T-helper 1 cell (primary cell): ENCODE measurements at regions not wholly inside any gene's neighbourhood (a gene's known extent, or its start where the extent isn't known, plus 50 kb on each side); places are given as distances from the start of the nearest gene placed in this dataset.
"Not testable (repeated sequence)": the region's sequence is repeated elsewhere in the genome, so short reads cannot be mapped to it uniquely, and the experiment has no call there.

Source experiments
- DNase-seq, 5 donors: peaks; one replicate each; pipeline ENCODE4 v3.0.0-alpha.2; 2012 to 2020

GRCh38 chr1:93773049-93773838 lies 91.6 kb upstream of the BCAR3 start:
- DNase-seq: no peak

GRCh38 chr1:93771843-93772242 lies 90.2 kb upstream of the BCAR3 start:
- no peak for DNase-seq

- no peak for DNase-seq
Measured at GRCh38 chr1:93770640-93771039, 89.0 kb upstream of the BCAR3 start.

- no peak for DNase-seq
Measured at GRCh38 chr1:93769777-93770176, 88.1 kb upstream of the BCAR3 start.

GRCh38 chr1:93768380-93768863 lies 86.8 kb upstream of the BCAR3 start:
- no peak for DNase-seq

GRCh38 chr1:93766451-93766850 lies 84.8 kb upstream of the BCAR3 start:
- DNase-seq: no peak

- no peak for DNase-seq
Measured at GRCh38 chr1:93765099-93765498, 83.5 kb upstream of the BCAR3 start.

GRCh38 chr1:93764366-93764750 lies 82.7 kb upstream of the BCAR3 start:
- DNase-seq: no peak

- DNase-seq: no peak
Measured at GRCh38 chr1:93763704-93764365, 82.2 kb upstream of the BCAR3 start.

GRCh38 chr1:93758842-93759515 lies 77.3 kb upstream of the BCAR3 start:
- DNase-seq: peak in 1 of 5 donors; percentile 79

- no peak for DNase-seq
Measured at GRCh38 chr1:93757256-93758036, 75.8 kb upstream of the BCAR3 start.

- DNase-seq: no peak
Measured at GRCh38 chr1:93756657-93757056, 75.0 kb upstream of the BCAR3 start.

GRCh38 chr1:93755251-93755715 lies 73.6 kb upstream of the BCAR3 start:
- DNase-seq: not testable (repeated sequence)

- DNase-seq: no peak
Measured at GRCh38 chr1:93753791-93754763, 72.4 kb upstream of the BCAR3 start.

GRCh38 chr1:93751377-93752250 lies 70.0 kb upstream of the BCAR3 start:
- no peak for DNase-seq

GRCh38 chr1:93750955-93751354 lies 69.3 kb upstream of the BCAR3 start:
- no peak for DNase-seq

- peak in 1 of 5 donors; percentile 10 for DNase-seq
Measured at GRCh38 chr1:93749894-93750301, 68.3 kb upstream of the BCAR3 start.

GRCh38 chr1:93749487-93749886 lies 67.8 kb upstream of the BCAR3 start:
- DNase-seq: no peak

- DNase-seq: no peak
Measured at GRCh38 chr1:93746021-93746812, 64.6 kb upstream of the BCAR3 start.
